NCI-H1105 treated with DMSO at 0.1 percent for 48 hours (cell line): ENCODE measurements at regions not wholly inside any gene's neighbourhood (a gene's known extent, or its start where the extent isn't known, plus 50 kb on each side); places are given as distances from the start of the nearest gene placed in this dataset.
"Not testable (repeated sequence)": the region's sequence is repeated elsewhere in the genome, so short reads cannot be mapped to it uniquely, and the experiment has no call there.

ENCODE experiments used
- DNase-seq: peaks from one replicate; lab custom pipeline; 2025; lab: John Stamatoyannopoulos, UW

DNA sequence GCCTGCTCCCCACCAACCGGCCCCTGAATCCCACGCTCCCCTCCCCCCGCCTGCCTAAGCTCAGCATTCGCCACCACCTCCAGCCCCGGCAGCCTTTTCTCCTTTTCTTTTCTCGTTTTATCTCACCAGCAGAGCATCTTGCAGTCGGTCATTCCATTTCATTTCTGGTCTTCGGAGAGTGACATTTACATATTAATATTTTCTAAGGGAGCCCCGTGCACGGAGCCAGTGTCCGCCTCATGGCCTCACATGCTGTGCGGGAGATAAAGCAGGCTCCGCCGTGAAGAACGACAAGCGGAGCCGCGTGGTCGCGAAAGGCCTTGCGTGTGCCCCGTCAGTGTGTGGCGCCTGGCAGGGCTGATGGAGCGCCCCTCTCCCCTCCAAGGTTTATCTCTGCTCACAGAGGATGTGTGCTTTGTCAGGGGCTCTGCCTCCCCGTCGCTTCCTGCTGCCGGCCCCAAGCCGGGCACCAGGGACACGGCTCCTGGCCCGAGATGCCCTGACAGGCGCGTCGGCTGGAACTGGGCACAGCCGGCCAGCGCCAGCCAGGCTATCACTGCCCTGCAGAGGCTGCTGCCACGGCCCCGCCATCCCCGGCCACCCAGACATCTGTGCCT is 95.5 kb upstream of the GSE1 start:
- no peak for DNase-seq

DNA sequence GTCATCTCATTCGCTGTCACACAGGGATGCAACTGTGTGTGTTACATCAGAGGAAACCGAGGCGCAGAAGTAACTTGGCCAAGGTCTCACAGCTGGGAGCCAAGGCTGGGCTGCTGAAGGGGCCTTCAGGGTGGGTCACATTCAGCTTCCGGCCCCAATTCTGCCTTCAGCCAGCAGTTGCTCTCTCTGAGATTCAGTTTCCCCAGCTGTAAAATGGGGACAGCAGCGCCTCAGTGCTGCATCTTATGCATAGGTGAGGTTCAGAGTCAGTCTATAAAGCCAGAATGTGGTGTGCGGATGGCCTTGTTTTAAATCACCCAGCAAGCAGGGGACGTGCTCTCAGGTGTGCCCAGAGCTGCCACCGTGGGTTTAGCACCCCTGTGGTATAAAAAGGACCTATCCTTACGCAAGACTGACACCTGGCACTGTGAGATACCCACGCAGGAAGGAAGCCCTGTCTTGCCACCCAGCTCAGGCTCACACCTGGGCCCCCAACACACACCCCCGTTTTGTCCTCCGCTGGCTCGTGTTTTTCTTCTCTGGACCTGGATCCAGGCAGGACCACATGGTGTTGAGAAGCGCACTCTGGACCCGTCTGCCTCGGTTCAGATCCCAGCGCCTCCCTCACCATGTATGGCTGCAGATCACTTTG is 94.6 kb upstream of the GSE1 start:
- DNase-seq = no peak

DNA sequence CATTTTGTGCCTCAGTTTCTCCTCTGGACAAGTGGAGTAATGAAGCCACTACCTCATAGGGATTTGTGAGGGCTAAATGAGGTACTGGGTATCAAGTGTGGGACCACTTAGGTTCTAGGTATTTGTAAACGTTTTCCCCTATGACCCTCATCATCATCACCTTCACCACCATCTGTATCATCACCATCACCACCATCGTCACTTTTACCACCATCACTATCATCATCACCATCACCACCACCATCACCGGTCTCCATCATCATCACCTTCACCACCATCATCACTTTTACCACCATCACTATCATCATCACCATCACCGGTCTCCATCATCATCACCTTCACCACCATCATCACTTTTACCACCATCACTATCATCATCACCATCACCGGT is 94.1 kb upstream of the GSE1 start:
- not testable (repeated sequence) for DNase-seq

DNA sequence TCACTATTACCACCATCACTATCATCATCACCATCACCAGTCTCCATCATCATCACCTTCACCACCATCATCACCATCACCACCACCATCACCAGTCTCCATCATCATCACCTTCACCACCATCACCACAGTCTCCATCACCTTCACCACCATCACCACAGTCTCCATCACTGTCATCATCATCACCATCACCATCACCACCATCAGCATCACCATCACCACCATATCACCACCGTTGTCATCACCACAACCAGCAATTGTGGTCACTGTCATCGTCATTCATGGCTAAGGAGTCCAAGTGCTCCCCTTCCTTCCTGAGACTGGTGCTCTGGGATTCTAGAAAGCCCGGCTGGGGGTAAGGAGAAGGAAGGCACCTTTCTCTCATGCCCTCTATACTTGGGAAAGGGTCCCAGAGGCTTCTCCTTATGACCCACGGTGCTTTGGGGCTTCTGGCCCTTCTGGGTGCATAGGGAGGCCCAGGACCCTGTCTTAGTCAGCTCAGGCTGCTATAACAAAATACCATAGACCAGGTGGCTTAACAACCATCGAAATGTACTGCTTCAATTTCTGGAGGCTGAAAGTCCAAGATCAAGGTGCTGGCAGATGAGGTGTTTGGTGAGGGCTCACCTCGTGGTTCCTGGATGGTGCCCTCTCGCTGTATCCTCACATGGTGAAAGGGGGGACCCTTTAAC is 93.4 kb upstream of the GSE1 start:
- no peak for DNase-seq

DNA sequence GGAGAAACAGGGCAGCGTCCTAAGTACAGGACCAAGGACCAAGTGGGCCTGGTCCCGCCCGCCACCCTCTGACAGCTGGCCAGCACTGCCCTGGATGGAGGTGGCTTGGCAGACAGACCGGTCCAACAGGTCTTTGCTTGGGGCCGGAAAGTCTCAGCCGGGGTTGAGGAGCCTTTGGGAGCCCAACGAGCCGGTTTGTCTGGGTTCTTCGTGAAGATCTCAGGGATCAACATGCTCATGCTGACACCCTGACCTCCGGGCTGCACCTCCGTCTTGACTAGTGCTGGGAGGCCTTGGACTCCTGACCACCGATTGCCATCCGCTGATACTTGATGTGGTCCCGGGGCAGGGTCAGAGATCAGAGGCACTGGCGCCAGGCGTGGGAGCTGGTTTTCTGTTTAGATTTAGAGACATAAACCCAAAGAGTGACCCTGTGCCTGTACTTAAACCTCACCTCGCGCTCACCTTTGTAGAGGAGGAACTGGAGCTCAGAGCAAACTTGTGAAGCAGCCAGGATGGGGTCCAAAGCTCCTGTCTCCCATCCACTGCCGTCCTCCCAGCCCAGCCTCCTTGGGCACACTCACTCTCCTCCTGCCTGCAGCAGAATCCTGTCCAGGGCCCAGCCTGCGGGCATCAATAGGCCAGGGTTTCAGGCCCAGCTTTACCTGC is 92.1 kb upstream of the GSE1 start:
- DNase-seq = no peak

DNA sequence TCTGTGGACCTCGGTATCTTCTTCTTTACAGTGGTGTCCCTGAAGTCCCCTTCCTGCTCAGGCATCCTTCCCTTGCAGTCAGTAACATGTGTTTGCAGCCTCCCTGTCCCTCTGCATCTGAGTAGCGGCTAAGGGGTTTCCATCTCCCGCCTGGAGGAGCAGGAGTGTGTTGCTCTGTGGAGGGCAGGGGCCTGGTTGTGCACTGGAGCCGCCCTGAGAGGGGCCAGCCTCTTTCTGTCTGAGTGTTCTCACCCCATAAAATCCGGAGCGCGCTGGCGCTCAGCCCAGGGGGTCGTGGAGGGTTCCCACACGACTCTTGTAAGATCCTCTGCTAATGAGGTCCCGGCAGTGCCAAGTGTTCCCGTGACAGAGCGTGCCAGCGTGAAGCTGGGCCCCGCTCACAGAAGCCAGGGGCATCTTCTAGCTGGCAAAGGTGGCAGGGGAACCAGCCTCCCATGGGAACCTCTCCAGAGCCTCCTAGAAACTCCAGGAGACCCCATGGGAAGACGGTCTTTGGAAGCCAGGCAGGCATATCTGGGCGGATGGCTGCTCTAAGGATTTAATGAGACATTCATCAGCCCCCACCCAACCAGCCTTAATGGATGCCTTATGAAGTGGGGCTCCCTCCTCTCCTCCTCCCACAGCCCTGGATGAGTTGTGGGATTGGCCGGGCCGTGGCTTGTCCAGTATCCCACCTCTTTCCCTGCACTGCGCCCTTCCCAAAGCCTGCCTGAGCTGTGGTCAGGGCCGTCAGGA is 91.4 kb upstream of the GSE1 start:
- DNase-seq = peak; percentile 58

DNA sequence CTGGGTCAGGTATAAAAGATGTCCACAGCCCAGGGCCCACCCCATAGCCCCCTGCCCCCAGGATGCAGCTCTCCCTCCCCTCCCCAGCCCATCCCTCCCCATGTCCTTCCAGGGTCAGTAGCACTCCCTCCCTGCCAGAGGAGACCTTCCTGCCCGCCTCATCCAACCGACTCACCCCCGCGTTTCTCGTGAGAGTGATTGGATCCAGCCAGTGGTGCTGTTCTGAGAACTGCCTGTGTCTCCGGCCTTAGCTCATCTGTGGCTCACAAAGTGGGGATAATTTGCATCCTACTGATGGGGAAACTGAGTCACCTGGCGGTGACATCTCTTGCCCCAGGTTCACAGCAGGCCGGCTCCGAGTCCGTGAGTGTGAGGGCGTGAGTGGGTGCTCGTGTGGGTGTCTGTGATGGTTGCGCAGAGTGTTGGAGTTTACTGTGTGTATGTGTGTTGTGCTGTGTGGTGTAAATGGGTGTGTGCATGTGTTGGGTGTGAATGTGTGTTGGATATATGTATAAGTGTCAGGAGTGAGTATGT is 90.7 kb upstream of the GSE1 start:
- no peak for DNase-seq

DNA sequence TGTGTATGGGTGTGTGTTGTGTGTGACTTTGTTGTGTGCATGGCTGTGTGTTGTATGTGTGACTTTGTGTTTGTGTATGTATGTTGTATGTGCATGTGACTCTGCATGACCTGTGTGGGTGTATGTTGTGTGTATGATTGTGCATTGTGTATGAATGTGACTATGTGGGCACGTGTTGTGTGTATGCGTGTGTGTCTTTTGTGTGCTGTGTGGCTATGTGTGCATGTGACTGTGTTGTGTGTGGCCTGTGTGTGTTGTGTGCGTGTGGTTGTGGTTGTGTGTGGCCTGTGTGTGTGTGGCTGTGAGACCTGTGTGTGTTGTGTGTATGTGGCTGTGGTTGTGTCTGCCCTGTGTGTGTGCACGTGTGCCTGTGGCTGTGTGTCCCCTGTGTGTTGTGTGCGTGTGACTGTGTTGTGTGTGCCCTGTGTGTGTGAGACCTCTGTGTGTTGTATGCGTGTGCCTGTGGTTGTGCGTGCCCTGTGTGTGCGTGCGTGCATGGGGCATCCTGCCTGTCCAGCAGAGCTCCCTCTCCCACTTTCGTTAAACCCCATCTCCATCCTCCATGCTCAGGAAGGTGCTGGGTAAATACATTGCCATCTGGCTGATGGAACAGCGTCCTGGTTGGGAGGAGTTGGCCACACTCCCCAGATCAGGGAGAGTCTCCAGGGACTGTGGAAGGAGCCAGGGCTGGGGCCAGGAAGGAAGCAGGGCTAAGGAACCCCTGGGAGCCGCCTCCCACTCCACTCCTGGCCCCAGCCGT is 90.1 kb upstream of the GSE1 start:
- no peak for DNase-seq

DNA sequence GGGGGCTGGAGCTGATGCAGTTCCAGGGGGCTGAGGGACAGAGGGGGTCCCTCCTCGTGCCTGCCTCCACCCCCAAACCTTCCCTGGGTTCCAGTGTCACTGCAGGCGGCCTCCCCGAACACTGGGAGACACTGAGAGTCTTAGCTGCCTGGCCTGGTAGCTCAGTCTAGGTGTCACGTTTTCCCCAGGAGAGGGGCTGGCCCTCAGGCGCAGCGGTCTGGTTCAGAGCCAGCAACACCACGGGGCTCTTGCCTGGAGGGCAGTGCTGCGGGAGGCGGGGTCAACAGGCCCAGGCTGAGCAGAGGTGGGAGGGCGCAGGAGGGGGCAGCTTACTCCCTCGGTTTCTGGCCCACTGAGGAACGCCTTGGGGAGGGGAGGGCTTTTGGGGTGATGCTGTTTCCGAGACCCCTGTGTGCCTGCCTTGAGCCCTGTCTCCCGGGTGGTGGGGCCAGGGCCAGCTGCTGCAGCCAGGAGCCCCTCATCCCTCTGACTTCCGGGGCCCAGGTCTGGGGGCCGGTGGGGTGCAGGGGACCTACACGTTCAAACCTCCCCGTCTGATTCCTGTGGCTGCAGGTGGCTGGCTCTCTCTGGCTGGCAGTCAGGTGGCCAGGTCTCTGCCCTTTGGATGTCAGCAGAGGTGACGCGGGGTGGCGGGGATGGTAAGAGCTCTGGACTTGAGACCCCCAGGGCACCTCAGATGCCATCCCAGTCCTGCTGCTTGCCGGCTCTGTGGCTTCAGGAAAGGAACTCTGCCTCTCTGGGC is 89.3 kb upstream of the GSE1 start:
- DNase-seq = no peak

DNA sequence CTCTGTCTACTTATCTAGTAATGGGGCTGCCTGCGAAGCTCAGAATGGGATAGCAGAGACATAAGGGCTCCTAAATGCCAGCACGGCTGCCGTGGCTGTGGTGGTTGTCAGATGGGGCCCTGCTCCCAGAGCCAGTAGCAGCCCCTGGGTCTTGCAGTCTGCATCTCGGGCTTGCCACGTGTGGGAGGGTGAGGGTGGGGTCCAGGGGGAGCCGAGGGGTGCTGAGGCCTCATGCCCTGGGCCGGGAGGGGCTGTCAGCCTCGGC is 88.8 kb upstream of the GSE1 start:
- no peak for DNase-seq

DNA sequence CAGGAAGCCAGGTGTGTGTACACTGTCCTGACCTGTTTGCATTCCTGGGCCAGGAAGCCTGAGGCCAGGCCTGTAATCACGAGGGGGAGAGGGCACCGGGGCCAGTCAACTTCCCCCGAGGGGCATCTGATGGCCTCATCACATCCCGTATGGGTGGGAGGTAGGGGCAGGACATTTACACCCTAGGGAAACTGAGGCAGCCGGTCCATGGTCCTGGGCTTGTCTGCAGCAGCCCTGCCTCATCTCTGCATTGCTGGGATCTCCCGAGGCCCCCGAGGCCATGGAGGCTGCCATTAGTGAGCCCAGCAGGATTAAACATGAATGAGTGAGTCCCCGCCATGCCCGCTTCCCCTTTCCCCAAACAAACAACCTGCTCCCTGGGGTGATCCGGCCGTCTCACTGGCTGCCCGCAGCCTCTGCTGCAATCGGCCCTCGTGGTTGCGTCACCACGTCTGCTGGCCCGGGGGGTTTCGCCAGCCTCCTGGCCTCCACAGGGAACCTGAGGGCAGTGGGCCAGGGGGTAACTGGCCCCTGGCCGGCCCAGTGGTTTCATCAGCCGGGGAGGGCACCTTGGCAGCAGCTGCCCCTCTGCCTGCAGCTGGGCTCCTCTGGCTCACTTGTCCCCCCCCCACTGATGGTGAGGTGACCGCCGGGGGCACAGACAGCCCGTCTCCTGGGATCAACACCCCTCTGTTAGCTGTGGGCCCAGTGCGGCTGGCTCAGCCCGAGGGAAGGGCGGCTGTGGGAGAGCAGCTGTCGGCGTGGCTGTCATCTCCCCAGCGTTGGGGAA is 88.3 kb upstream of the GSE1 start:
- DNase-seq = no peak

DNA sequence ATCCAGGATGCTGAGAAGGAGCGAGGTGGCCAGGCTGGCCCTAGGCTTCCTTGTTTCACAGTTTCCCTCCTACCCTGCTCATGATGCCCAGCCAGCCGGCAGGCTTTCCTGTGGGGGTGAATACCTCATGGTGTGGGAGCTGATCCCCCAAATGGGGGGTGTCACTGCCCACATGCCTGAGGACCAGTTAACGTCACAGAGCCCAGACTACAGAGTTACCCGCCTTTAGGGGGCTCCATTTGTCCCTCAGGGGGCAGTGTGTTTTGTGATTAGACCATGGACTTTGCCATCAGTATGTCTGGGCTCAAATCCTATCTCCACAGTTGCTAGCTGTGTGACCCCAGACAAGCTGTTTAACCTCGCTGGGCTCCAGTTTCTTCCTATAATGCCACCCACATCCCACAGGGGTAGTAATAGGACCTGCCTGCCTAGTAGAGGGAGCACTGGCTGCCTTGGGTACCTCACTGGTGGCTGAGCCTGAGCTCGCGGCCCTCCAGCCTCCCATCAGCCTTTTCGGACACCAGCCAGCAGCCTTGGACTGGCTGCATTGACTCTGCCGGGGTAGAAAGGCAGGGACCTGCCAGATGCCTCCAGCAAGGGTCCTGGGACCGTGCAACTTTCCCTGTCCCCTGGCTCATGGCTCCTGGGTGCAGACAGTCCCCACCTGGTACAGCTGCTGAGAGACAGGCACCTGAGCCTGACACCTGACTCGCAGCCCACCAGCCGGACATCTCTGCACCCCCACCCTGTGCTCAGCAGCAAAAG is 87.5 kb upstream of the GSE1 start:
- no peak for DNase-seq

DNA sequence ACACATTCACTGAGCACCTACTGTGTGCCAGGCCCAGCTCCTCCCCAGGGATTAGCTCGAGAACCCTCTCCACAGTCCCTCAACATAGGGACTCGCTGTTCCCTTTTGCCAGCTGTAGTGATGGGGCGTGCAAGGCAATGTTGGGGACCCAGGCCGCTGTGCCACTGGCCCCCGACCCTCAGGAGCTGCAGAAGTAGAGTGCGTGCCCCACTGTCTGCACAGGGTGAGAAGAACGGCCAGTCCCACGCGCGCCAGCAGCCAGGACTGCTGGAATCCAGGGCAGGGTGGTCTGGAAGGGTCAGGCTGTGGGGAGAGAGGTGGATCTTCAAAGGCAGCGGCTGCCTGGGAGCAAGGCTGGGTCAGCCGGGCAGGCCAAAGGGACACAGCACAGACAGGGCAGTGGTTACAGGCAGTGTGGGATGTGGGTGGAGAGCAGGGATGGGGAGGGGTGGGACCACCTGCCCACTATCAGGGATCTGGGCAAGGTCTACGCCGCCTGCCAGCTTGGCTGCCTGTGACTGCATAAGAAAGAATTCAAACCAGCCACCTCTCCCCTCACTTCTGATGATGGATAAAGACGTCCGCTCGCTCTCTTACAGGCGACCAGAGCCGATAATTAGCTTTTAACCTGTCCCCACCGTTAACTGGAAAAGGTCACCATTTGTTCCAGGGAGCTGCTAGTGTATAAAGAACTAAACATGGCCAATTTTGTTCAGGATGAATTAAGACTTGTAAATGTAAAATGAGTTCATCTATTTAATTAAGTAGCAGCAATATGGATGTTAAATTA is 86.7 kb upstream of the GSE1 start:
- DNase-seq = no peak

DNA sequence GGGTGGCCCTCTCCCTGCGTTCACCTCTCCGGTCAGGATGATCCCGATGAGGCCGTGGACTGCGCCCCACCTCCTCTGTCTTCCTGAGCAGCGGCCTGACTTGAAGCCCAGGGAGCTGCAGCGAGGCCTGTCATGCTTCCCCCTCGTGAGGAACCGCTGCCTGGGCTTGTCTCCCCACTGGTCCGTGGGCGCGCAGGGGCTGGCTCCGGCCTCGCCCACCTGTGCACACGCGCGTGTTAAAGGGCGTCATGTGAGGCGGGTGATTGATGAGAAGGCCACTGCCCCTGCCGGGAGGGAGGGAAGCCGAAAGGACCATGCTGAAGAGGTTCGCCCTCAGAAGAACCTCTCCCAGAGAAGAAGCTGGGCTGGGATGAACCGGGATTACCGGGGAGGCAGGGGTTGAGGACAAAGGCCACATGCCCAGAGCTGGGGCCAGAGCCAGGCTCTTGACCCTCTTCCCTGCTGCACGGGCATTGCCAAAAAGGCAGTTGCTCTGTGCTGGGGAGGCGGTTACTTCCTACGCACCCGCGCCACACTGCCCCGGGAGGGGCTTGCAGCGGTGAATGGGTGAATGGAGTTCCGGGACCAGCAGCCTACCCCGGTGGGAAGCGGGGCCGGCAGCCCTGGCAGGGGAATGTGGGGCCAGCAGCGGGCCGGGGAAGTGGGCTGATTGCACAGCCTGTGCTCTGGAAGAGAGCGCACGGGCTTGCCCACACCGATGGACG is 85.9 kb upstream of the GSE1 start:
- DNase-seq = no peak

DNA sequence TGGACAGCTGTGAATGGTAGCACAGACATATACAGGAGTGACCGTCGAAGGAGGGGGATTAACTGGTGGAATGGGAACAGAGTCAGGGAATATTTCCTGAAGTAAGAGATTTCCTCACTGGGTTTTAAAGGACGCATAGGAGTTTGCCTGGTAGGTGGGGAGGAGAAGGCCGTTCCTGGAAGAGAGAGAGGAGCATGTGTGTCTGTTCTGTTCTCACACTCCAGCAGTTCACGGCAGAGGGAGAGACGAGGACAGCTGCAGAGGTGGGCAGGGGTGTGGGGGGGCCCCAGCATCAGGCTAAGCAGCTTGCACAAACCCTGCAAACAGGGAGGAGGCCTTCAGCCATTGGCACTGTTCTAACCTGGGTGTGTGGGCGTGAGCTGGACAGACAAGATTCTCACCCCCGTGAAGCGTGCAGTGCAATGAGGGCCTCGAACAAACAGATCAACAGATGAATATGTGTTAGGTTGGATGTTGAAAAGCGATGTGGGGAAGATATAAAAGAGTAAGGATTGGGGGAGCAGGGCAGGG is 85.3 kb upstream of the GSE1 start:
- no peak for DNase-seq

DNA sequence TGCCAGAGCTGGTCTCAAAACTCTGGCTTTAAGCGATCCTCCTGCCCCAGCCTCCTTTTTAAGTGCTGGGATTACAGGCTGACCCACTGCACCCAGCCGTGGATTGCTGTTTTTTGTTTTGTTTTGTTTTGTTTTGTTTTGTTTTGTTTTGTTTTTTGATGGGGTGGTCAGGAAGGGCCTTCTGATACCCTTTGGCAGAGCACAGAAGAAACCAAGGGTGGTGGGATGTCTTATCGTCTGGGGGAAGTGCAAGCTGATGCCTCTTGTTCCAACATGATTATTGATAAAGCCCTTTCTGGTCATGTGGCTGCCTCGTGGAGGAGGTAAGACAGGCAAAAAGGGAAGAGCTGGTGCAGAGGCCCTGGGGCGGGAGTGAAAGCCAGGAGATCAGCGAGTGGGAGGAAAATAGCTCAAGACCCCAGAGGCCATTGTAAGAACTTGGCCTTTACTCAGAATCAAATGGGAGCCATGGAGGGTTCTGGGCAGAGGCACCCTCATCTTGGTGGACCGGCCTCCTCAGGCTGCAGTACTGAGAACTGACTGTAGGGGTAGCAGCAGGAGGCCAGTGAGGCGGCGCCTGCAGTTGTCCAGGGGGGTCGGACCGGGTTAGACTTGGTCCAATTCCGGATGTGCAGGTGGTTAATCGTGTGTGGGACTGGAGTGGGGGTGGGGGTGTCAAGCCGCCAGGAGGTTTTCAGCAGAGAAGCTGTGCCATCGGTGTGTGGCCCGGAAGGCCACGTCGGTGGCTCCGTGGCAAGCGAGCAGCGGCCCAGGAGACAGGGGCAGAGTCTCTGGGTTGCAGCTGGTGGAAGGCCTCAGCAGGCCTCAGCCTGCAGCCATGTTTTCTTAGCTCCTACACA is 84.4 kb upstream of the GSE1 start:
- DNase-seq = no peak
